ENCODE measurements at regions not wholly inside any gene's neighbourhood (a gene's known extent, or its start where the extent isn't known, plus 50 kb on each side); places are given as distances from the start of the nearest gene placed in this dataset.

- H3K27me3 Mint-ChIP-seq = peaks cover 5% of the 10 kb centered on the region
- CTCF ChIA-PET = interaction anchor here (0.7 to 1.3 kb wide), 3 partner anchors 15 to 21 kb away, joined by 3 to 4 read pairs (median 4); no protein-coding TSS in a partner anchor
- H3K9me3 ChIP-seq (ENCODE audit: control insufficient read depth in 1 of 2, insufficient read depth in 1 of 2, low read length in 2 of 2) = no peaks in the 10 kb centered on the region
- DNase-seq (peak in 3 of 14 experiments; percentile 52 to 67 (median 57)), ATAC-seq (ENCODE audit: poor library complexity) (no peak)
- H3K4me3 ChIP-seq (ENCODE audit: low read length) = no peak overlapping the region
- peaks cover 19% of the 10 kb centered on the region for H3K4me1 Mint-ChIP-seq (ENCODE audit: low read depth)
- POLR2A ChIA-PET = no interaction called here
- H3K27ac ChIP-seq (ENCODE audit: low read depth in 1 of 2, low read length in 2 of 2) = peak overlapping the region in 1 of 2 donors; percentile 29
- intact Hi-C loops (cut with DNase I, micrococcal nuclease) = loop anchor here in 1 of 2 experiments (10.0 kb wide), 1 partner anchor 231 kb away; no protein-coding TSS in a partner anchor
- no peak overlapping the region for H3K27ac Mint-ChIP-seq
- peaks cover 50% of the 10 kb centered on the region for H3K4me1 ChIP-seq (ENCODE audit: insufficient read depth, low read length)
- H3K36me3 ChIP-seq (ENCODE audit: insufficient read depth, low read length) = no peaks in the 10 kb centered on the region
- no peak overlapping the region for H3K4me3 Mint-ChIP-seq
- no peak for TF ChIP-seq CTCF (IDR thresholded peaks at IDR 0.05)
- H3K36me3 Mint-ChIP-seq (ENCODE audit: low read depth) = no peaks in the 10 kb centered on the region
- no peaks in the 10 kb centered on the region for H3K9me3 Mint-ChIP-seq
- H3K27me3 ChIP-seq (ENCODE audit: control insufficient read depth in 1 of 2, insufficient read depth in 2 of 2, low read length in 2 of 2) = no peaks in the 10 kb centered on the region
Measured at GRCh38 chr14:24695265-24696241, 61.6 kb upstream of the GZMB start.

- no peaks in the 10 kb centered on the region for H3K36me3 ChIP-seq (ENCODE audit: insufficient read depth, low read length)
- ATAC-seq (ENCODE audit: poor library complexity) (no peak), DNase-seq (peak in 1 of 14 experiments; percentile 51)
- H3K9me3 ChIP-seq (ENCODE audit: control insufficient read depth in 1 of 2, insufficient read depth in 1 of 2, low read length in 2 of 2) = no peaks in the 10 kb centered on the region
- no peak for TF ChIP-seq CTCF (IDR thresholded peaks at IDR 0.05)
- peak overlapping the region in 1 of 2 donors; percentile 29 for H3K27ac ChIP-seq (ENCODE audit: low read depth in 1 of 2, low read length in 2 of 2)
- no peak overlapping the region for H3K4me3 ChIP-seq (ENCODE audit: low read length)
- Mint-ChIP-seq H3K4me3 (no peak overlapping the region), H3K9me3 (no peaks in the 10 kb centered on the region), H3K36me3 (ENCODE audit: low read depth) (no peaks in the 10 kb centered on the region), H3K27me3 (peaks cover 10% of the 10 kb centered on the region), H3K4me1 (ENCODE audit: low read depth) (peaks cover 19% of the 10 kb centered on the region), H3K27ac (no peak overlapping the region)
- peaks cover 50% of the 10 kb centered on the region for H3K4me1 ChIP-seq (ENCODE audit: insufficient read depth, low read length)
- no peaks in the 10 kb centered on the region for H3K27me3 ChIP-seq (ENCODE audit: control insufficient read depth in 1 of 2, insufficient read depth in 2 of 2, low read length in 2 of 2)
- CTCF ChIA-PET = interaction anchor here (1.3 kb wide), 1 partner anchor 15 kb away, joined by 3 read pairs; no protein-coding TSS in a partner anchor
- intact Hi-C loops (cut with DNase I, micrococcal nuclease) = loop anchor here in 1 of 2 experiments (10.0 kb wide), 1 partner anchor 230 kb away; no protein-coding TSS in a partner anchor
- POLR2A ChIA-PET = no interaction called here
Measured at GRCh38 chr14:24694680-24695079, 60.7 kb upstream of the GZMB start.

GRCh38 chr14:24693983-24694382 lies 60.0 kb upstream of the GZMB start:
- ChIA-PET POLR2A (no interaction called here), CTCF (interaction anchor here (0.8 kb wide), 1 partner anchor 16 kb away, joined by 3 read pairs; no protein-coding TSS in a partner anchor)
- H3K27me3 ChIP-seq (ENCODE audit: control insufficient read depth in 1 of 2, insufficient read depth in 2 of 2, low read length in 2 of 2) = no peaks in the 10 kb centered on the region
- ATAC-seq (ENCODE audit: poor library complexity) (no peak), DNase-seq (no peak)
- no peaks in the 10 kb centered on the region for H3K36me3 ChIP-seq (ENCODE audit: insufficient read depth, low read length)
- Mint-ChIP-seq H3K9me3 (no peaks in the 10 kb centered on the region), H3K27me3 (peaks cover 11% of the 10 kb centered on the region), H3K27ac (no peak overlapping the region), H3K36me3 (ENCODE audit: low read depth) (no peaks in the 10 kb centered on the region), H3K4me3 (no peak overlapping the region), H3K4me1 (ENCODE audit: low read depth) (peaks cover 17% of the 10 kb centered on the region)
- intact Hi-C loops (cut with DNase I, micrococcal nuclease) = loop anchor here in 1 of 2 experiments (10.0 kb wide), 1 partner anchor 229 kb away; no protein-coding TSS in a partner anchor
- H3K9me3 ChIP-seq (ENCODE audit: control insufficient read depth in 1 of 2, insufficient read depth in 1 of 2, low read length in 2 of 2) = no peaks in the 10 kb centered on the region
- TF ChIP-seq CTCF (IDR thresholded peaks at IDR 0.05) = no peak
- no peak overlapping the region for H3K27ac ChIP-seq (ENCODE audit: low read depth in 1 of 2, low read length in 2 of 2)
- peaks cover 47% of the 10 kb centered on the region for H3K4me1 ChIP-seq (ENCODE audit: insufficient read depth, low read length)
- no peak overlapping the region for H3K4me3 ChIP-seq (ENCODE audit: low read length)

Data from CD4-positive, alpha-beta T cell (primary cell).